Ishikawa (cell line): ENCODE measurements at regions not wholly inside any gene's neighbourhood (a gene's known extent, or its start where the extent isn't known, plus 50 kb on each side); places are given as distances from the start of the nearest gene placed in this dataset.

Experiments
- CEBPB ChIP-seq: IDR thresholded peaks from 2 replicates; pipeline ENCODE4 v1.6.1; 2012
- CREB1 ChIP-seq: IDR thresholded peaks from 2 replicates; pipeline ENCODE4 v1.6.1; 2012; ENCODE audit warnings: low read depth
- EGR1 ChIP-seq: IDR thresholded peaks from 2 replicates; pipeline ENCODE4 v1.6.1; 2012
- EP300 ChIP-seq: IDR thresholded peaks from 2 replicates; pipeline ENCODE4 v1.6.1; 2012; ENCODE audit warnings: borderline replicate concordance
- FOXM1 ChIP-seq: IDR thresholded peaks from 2 replicates; pipeline ENCODE4 v1.6.1; 2012; ENCODE audit warnings: low read depth, borderline replicate concordance
- NFIC ChIP-seq: IDR thresholded peaks from 2 replicates; pipeline ENCODE4 v1.6.1; 2012
- RAD21 ChIP-seq: IDR thresholded peaks from 2 replicates; pipeline ENCODE4 v1.6.1; 2012; ENCODE audit warnings: low read depth
- TAF1 ChIP-seq: IDR thresholded peaks from 2 replicates; pipeline ENCODE4 v1.6.1; 2012; ENCODE audit warnings: low read depth, mild to moderate bottlenecking
- TCF12 ChIP-seq: IDR thresholded peaks from 2 replicates; pipeline ENCODE4 v1.6.1; 2012; ENCODE audit warnings: low read depth
- TEAD4 ChIP-seq: IDR thresholded peaks from 2 replicates; pipeline ENCODE4 v1.6.1; 2012
- YY1 ChIP-seq: IDR thresholded peaks from 2 replicates; pipeline ENCODE4 v1.6.1; 2012; ENCODE audit warnings: low read depth
- ZBTB7A ChIP-seq: IDR thresholded peaks from 2 replicates; pipeline ENCODE4 v1.6.1; 2012; ENCODE audit warnings: low read depth
- TF ChIP-seq, protein P1 (sequence below): IDR thresholded peaks from 2 replicates; pipeline ENCODE4 v1.6.1; 2012
- TF ChIP-seq, protein P2 (sequence below): IDR thresholded peaks from 2 replicates; pipeline ENCODE4 v1.6.1; 2012; ENCODE audit warnings: low read depth, mild to moderate bottlenecking
- TF ChIP-seq, protein P3 (sequence below): IDR thresholded peaks from 2 replicates; pipeline ENCODE4 v1.6.1; 2012

DNA sequence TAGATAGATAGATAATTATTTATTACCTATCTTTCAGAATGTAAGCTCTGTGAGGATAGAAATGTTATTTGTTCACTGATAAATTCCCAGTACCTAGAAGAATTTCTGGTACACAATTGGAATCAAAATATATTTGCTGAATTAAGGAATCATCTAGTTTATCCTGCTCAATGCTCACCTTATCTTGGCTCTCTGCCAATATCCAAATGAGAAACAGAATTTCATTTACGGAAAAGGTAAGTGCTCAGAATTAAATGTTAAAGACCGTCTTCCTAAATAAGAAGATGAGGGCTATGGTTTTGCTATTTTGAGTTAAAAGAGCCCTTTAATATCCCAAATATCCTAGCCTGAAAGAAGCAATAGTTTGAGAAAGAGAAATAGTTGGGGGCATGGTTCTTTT, 232.1 kb upstream of the PDE4D start:
- TF ChIP-seq, protein P1, sequence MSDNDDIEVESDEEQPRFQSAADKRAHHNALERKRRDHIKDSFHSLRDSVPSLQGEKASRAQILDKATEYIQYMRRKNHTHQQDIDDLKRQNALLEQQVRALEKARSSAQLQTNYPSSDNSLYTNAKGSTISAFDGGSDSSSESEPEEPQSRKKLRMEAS = no peak
- TF ChIP-seq TEAD4 = no peak

DNA sequence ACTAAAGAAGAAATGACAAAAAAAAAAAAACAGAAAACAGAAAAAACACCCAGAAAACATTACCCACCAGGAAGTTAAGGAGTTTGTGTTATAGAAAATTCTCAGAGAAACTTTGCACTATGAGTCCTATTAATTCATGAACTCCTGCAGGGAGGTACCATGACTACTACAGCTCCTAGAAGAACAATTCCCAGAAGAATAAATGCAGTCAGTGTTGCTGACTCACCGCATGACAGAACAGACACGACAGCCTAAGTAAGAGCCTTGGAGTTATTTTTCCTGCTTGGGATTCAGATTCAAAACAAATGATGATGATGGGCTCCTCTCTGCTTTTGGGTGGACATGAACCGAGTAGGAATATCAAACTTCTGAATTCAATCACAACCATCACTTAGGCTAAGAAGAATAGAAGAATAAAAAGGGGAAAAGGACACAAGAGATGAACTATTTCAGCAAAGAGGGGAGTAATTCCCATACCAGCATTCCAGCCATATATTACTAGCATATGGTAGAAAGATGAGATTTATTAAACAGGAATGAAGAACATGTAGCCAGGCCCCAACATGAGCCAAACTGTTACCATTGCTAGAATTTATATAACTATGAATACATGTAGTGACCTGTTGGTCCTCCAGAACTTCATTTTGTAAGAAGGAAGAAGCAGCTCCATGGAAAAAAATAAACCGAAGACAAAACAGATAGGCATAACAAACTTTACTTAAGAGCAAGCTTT, 209.6 kb upstream of the PDE4D start:
- TF ChIP-seq YY1 (no peak), FOXM1 (no peak)

DNA sequence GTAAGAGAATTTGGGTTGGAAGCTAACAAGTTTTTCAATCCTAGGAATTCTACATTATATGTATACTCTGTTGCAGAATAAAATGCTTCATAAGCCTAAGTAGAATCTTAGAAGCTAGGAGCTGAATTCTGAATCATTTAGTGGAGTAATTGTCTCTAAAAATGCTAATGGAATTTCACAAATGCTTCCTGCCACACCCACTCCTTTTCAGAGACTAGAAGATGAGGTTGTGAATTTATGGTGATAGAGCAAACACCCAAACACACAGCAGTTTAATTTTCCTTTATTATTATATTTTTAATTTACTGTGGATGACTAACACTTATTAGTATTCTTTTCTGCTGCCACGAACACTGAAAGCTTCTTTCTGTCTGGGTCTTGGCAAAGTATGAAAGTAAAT, 208.0 kb upstream of the PDE4D start:
- TF ChIP-seq CREB1 (no peak), NFIC (no peak), TAF1 (no peak), CEBPB (no peak), FOXM1 (no peak), RAD21 (no peak), ZBTB7A (no peak)
- TF ChIP-seq, protein P2, sequence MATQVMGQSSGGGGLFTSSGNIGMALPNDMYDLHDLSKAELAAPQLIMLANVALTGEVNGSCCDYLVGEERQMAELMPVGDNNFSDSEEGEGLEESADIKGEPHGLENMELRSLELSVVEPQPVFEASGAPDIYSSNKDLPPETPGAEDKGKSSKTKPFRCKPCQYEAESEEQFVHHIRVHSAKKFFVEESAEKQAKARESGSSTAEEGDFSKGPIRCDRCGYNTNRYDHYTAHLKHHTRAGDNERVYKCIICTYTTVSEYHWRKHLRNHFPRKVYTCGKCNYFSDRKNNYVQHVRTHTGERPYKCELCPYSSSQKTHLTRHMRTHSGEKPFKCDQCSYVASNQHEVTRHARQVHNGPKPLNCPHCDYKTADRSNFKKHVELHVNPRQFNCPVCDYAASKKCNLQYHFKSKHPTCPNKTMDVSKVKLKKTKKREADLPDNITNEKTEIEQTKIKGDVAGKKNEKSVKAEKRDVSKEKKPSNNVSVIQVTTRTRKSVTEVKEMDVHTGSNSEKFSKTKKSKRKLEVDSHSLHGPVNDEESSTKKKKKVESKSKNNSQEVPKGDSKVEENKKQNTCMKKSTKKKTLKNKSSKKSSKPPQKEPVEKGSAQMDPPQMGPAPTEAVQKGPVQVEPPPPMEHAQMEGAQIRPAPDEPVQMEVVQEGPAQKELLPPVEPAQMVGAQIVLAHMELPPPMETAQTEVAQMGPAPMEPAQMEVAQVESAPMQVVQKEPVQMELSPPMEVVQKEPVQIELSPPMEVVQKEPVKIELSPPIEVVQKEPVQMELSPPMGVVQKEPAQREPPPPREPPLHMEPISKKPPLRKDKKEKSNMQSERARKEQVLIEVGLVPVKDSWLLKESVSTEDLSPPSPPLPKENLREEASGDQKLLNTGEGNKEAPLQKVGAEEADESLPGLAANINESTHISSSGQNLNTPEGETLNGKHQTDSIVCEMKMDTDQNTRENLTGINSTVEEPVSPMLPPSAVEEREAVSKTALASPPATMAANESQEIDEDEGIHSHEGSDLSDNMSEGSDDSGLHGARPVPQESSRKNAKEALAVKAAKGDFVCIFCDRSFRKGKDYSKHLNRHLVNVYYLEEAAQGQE = no peak

DNA sequence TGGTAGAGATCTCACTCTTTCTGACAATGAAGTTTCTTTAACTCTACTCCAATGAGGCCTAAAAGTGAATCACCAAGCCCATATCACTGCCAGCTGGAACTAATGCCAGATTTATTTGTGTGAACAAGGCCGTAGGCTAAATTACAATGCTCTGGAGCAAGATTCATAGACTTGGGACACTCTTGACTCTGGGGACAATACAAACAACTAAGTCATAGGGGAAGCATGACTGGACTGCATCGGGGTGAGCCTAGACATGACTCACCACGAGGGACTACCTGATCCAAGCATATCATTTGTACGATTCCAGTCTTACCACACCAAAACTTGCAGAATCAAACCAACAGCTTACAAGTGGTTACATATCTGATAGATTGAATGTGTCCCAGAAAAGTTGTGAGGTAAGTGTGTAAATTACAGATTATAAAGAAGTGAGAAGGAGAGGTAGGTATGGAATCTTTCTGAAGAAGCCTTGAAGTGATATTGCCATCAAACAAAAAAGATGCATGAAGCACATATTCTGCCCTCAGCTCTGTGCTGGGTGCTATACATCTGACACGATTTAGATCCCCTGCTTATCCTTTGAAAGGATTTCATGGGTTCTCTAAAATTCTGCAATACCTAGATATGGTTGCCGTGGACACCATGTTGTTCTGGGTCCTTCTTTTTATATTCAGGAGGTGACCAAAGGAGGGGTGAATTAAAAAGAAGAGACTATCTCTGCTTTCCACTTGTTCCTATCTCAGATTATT, 199.3 kb upstream of the PDE4D start:
- TF ChIP-seq CREB1 = no peak
- TF ChIP-seq EGR1 = no peak
- TF ChIP-seq TAF1 = no peak
- TF ChIP-seq EP300 = no peak
- TF ChIP-seq RAD21 = no peak
- TF ChIP-seq, protein P1 = no peak
- TF ChIP-seq, protein P3, sequence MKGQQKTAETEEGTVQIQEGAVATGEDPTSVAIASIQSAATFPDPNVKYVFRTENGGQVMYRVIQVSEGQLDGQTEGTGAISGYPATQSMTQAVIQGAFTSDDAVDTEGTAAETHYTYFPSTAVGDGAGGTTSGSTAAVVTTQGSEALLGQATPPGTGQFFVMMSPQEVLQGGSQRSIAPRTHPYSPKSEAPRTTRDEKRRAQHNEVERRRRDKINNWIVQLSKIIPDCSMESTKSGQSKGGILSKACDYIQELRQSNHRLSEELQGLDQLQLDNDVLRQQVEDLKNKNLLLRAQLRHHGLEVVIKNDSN = no peak
- TF ChIP-seq TCF12 = no peak
- no peak for TF ChIP-seq TEAD4
- TF ChIP-seq YY1 = no peak
- TF ChIP-seq, protein P2 = no peak
- TF ChIP-seq CEBPB = no peak
- TF ChIP-seq ZBTB7A = no peak

DNA sequence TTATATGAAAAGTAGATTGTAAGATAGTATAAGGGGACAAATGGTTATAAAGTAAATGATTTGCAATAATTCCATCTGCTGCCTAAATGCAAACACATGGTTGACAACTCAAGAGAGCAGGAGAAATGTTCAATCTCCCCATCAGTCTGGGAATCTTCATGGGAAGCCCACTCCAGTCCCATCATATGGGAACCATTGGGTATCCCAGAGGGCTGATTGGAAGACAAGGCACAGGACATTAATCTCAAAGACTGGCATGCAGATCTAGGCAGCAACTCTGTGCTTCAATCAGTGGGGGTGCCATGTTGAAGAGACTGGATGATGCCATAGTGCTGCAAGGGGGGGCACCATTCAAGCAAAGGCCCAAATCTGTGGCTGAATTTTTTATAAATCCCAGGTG, 193.1 kb upstream of the PDE4D start:
- TF ChIP-seq, protein P2 = no peak
- no peak for TF ChIP-seq NFIC
- no peak for TF ChIP-seq ZBTB7A

DNA sequence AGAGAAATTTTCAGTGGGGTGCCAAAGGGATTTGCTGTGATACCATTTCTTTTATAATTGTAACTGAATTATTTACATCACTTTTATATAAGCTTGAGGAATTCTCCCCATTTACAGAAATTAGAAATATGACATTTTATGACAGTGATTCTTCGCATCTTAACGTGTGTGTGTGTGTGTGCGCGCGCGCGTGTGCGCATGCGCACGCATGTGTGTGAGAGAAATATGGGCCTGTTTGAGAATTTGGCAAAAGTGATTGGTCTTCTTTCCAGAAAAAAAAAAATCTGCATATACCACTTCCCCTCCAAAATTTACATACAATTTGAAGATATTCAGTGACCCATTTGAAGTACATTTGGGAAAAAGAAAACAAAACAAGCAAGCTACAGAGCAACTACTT, 190.7 kb upstream of the PDE4D start:
- TF ChIP-seq, protein P3 = no peak
